Activated CD4-positive, alpha-beta memory T cell treated with anti-CD3 and anti-CD28 coated beads, Interleukin-2, amount 10 ng/mL, durations not matched to agents 7 days and 5 days (primary cell): ENCODE measurements at regions not wholly inside any gene's neighbourhood (a gene's known extent, or its start where the extent isn't known, plus 50 kb on each side); places are given as distances from the start of the nearest gene placed in this dataset.

Experiments used
- CTCF ChIA-PET: fragments of 350-600 bp; sonication (Branson Sonifier 250); formaldehyde crosslinking; loops from one replicate; lab custom pipeline; 2021; ENCODE audit warnings: antibody characterized with exemption, inconsistent platforms; lab: Charles Lee
- POLR2A ChIA-PET: fragments of 350-600 bp; sonication (Branson Sonifier 250); formaldehyde crosslinking; loops from one replicate; lab custom pipeline; 2021; ENCODE audit warnings: antibody characterized with exemption; lab: Charles Lee
- DNase-seq: peaks from one replicate; pipeline ENCODE4 v3.0.0-alpha.2; 2020
- H3K27ac Mint-ChIP-seq: one replicate; pipeline ENCODE4 v1.8.0; 2021; ENCODE audit warnings: mild to moderate bottlenecking, mixed read lengths
- H3K27me3 Mint-ChIP-seq: one replicate; pipeline ENCODE4 v1.8.0; 2021; ENCODE audit warnings: mixed read lengths
- H3K36me3 Mint-ChIP-seq: one replicate; pipeline ENCODE4 v1.8.0; 2021; ENCODE audit warnings: low read depth, mixed read lengths
- H3K4me1 Mint-ChIP-seq: one replicate; pipeline ENCODE4 v1.8.0; 2021; ENCODE audit warnings: mixed read lengths
- H3K4me3 Mint-ChIP-seq: one replicate; pipeline ENCODE4 v1.8.0; 2021; ENCODE audit warnings: mild to moderate bottlenecking, mixed read lengths
- H3K9me3 Mint-ChIP-seq: one replicate; pipeline ENCODE4 v1.8.0; 2021; ENCODE audit warnings: mixed read lengths

DNA sequence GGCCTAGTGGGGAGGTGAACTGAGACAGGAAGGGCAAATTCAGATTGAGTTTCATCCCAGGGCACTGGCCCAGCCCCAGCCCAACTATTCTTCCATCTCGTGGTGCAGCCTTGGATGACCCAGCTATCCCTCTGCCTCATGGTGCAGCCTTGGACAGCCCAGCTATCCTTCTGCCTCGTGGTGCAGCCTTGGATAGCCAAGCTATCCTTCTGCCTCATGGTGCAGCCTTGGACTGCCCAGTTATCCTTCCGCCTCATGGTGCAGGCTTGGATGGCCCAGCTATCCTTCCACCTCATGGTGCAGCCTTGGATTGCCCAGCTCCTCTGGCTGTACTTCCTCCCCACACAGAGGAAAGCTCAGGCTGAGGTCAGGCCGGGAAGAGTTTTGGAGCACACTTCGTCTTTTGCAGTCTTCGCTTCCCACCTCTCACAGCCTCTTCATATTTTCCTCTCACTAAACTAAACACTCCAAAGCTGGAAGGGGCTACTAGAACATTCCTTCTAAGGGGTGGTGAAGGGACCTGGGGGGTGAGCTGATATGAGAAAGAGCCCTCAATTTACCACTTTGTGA lies 69.8 kb upstream of the TTC34 start:
- DNase-seq, result no peak
- POLR2A ChIA-PET, result no interaction called here
- Mint-ChIP-seq H3K27me3 (no peaks in the 10 kb centered on the region), H3K27ac (no peak overlapping the region), H3K36me3 (no peaks in the 10 kb centered on the region), H3K9me3 (peaks cover 15% of the 10 kb centered on the region), H3K4me3 (no peak overlapping the region), H3K4me1 (no peaks in the 10 kb centered on the region)
- CTCF ChIA-PET, result no interaction called here

DNA sequence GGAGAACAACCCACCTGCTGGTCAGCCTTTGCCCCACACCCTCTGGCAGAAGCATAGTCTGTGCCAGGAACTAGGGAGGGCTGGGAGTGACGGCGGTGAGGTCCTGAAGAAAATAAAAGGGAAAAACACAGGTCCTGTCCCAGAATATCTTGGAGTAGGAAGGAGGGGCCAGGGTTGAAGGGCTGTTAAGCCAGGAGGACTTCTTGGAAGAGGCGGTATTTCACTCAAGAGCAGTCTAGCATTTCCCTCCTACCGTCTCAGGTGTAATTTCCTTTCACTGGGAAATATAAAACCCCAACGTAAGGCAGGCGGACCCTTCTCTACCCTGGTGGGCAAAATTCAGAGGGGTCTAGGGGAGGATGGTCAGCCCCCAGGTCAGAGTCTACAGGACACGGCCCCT lies 72.7 kb upstream of the TTC34 start:
- CTCF ChIA-PET, result no interaction called here
- Mint-ChIP-seq H3K36me3 (no peaks in the 10 kb centered on the region), H3K27ac (no peak overlapping the region), H3K27me3 (no peaks in the 10 kb centered on the region), H3K9me3 (peaks cover 15% of the 10 kb centered on the region), H3K4me3 (no peak overlapping the region), H3K4me1 (no peaks in the 10 kb centered on the region)
- POLR2A ChIA-PET, result no interaction called here
- DNase-seq, result no peak

GRCh38 chr1:2874607-2875480 lies 73.4 kb upstream of the TTC34 start:
- DNase-seq, result no peak
- ChIA-PET POLR2A (no interaction called here), CTCF (no interaction called here)
- peaks cover 15% of the 10 kb centered on the region for H3K9me3 Mint-ChIP-seq
- no peaks in the 10 kb centered on the region for H3K27me3 Mint-ChIP-seq
- no peaks in the 10 kb centered on the region for H3K36me3 Mint-ChIP-seq
- no peak overlapping the region for H3K27ac Mint-ChIP-seq
- H3K4me3 Mint-ChIP-seq, result no peak overlapping the region
- no peaks in the 10 kb centered on the region for H3K4me1 Mint-ChIP-seq

- Mint-ChIP-seq H3K27me3 (no peaks in the 10 kb centered on the region), H3K9me3 (peaks cover 11% of the 10 kb centered on the region), H3K4me1 (no peaks in the 10 kb centered on the region), H3K4me3 (no peak overlapping the region), H3K27ac (no peak overlapping the region), H3K36me3 (no peaks in the 10 kb centered on the region)
- CTCF ChIA-PET, result no interaction called here
- POLR2A ChIA-PET, result no interaction called here
- no peak for DNase-seq
These were observed 74.4 kb upstream of the TTC34 start for GRCh38 chr1:2875707-2876561.

DNA sequence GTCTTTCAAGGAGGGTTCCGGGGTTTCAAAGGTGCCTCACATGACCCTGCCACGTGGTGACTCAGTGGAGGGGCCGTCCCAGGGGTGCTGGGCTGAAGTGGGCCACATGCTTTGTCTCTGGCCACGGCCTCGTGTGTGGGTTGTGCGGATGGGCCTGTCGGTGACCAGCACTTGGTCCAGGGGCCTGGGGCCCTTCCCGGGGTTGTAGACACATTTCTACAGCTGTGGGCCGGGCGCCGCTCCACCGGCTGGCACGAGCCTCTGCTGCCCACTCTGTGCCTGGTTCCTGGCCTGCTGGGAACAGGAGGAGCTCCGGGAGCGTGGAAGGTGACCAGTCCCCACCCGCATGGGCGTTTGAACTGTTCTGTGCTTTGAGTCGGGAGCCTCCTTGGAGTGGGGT lies 75.4 kb upstream of the TTC34 start:
- no peaks in the 10 kb centered on the region for H3K27me3 Mint-ChIP-seq
- no peak overlapping the region for H3K4me3 Mint-ChIP-seq
- DNase-seq, result no peak
- ChIA-PET POLR2A (no interaction called here), CTCF (no interaction called here)
- no peak overlapping the region for H3K27ac Mint-ChIP-seq
- peaks cover 4% of the 10 kb centered on the region for H3K9me3 Mint-ChIP-seq
- no peaks in the 10 kb centered on the region for H3K36me3 Mint-ChIP-seq
- H3K4me1 Mint-ChIP-seq, result no peaks in the 10 kb centered on the region

- H3K4me3 Mint-ChIP-seq, result no peak overlapping the region
- ChIA-PET CTCF (no interaction called here), POLR2A (no interaction called here)
- peaks cover under 1% of the 10 kb centered on the region for H3K9me3 Mint-ChIP-seq
- H3K27ac Mint-ChIP-seq, result no peak overlapping the region
- no peaks in the 10 kb centered on the region for H3K4me1 Mint-ChIP-seq
- no peaks in the 10 kb centered on the region for H3K36me3 Mint-ChIP-seq
- DNase-seq, result no peak
- no peaks in the 10 kb centered on the region for H3K27me3 Mint-ChIP-seq
These were observed 75.9 kb upstream of the TTC34 start for GRCh38 chr1:2877391-2877790.

DNA sequence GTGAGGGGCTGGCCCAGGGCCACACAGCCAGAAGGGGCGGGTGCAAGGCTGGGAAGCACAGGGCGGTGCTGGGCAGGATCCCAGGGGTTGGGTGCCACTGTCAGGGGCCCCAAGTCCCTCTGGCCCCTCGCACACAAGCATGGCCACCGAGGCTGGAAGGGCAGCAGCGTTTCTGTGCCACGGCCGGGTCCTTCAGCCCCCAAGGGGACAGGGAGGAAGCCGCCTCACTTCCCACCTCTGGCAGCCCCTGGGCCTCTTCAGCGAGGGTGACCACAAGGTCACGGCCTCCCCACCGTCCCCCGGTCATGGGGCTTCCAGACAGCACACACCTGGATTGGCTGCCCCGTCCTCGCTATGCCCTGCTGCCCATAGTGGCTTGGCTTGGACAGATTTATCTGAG lies 77.1 kb upstream of the TTC34 start:
- CTCF ChIA-PET, result no interaction called here
- H3K36me3 Mint-ChIP-seq, result no peaks in the 10 kb centered on the region
- no peak overlapping the region for H3K27ac Mint-ChIP-seq
- no peaks in the 10 kb centered on the region for H3K9me3 Mint-ChIP-seq
- H3K27me3 Mint-ChIP-seq, result no peaks in the 10 kb centered on the region
- H3K4me3 Mint-ChIP-seq, result no peak overlapping the region
- DNase-seq, result no peak
- POLR2A ChIA-PET, result no interaction called here
- H3K4me1 Mint-ChIP-seq, result no peaks in the 10 kb centered on the region

- Mint-ChIP-seq H3K36me3 (no peaks in the 10 kb centered on the region), H3K27ac (no peak overlapping the region)
These were observed 77.5 kb upstream of the TTC34 start for GRCh38 chr1:2879026-2879425.

GRCh38 chr1:2879591-2879990 lies 78.1 kb upstream of the TTC34 start:
- Mint-ChIP-seq H3K9me3 (no peaks in the 10 kb centered on the region), H3K4me3 (no peak overlapping the region), H3K36me3 (no peaks in the 10 kb centered on the region), H3K27me3 (no peaks in the 10 kb centered on the region), H3K4me1 (no peaks in the 10 kb centered on the region), H3K27ac (no peak overlapping the region)
- DNase-seq, result no peak
- ChIA-PET POLR2A (no interaction called here), CTCF (no interaction called here)

More at GRCh38 chr1:2879026-2879425, 77.5 kb upstream of the TTC34 start:
- Mint-ChIP-seq H3K4me1 (no peaks in the 10 kb centered on the region), H3K9me3 (no peaks in the 10 kb centered on the region), H3K27me3 (no peaks in the 10 kb centered on the region), H3K4me3 (no peak overlapping the region)
- ChIA-PET CTCF (no interaction called here), POLR2A (no interaction called here)
- no peak for DNase-seq

DNA sequence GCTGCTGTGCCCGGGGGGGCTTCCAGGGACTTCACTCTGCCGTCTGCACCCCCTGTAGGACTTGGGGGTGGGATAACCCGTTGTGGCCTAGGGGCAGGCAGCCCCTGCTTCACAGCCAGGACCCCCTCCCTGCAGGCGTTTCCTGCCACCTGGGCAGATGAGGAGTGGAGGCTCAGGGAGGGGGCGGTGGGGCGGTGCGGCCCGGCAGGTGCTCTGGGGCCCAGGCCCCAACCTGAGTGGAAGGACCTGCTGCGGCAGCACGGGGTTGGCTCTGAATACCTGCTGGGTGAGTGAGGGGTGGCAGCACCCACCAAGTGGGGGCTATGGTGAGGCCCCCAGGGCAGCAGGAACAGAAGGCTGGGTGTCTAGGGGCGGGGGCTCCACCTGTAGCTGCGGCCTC lies 78.6 kb upstream of the TTC34 start:
- H3K27me3 Mint-ChIP-seq, result no peaks in the 10 kb centered on the region
- no peak overlapping the region for H3K27ac Mint-ChIP-seq
- H3K9me3 Mint-ChIP-seq, result no peaks in the 10 kb centered on the region
- POLR2A ChIA-PET, result no interaction called here
- no peak for DNase-seq
- no peak overlapping the region for H3K4me3 Mint-ChIP-seq
- no peaks in the 10 kb centered on the region for H3K36me3 Mint-ChIP-seq
- CTCF ChIA-PET, result no interaction called here
- H3K4me1 Mint-ChIP-seq, result no peaks in the 10 kb centered on the region

DNA sequence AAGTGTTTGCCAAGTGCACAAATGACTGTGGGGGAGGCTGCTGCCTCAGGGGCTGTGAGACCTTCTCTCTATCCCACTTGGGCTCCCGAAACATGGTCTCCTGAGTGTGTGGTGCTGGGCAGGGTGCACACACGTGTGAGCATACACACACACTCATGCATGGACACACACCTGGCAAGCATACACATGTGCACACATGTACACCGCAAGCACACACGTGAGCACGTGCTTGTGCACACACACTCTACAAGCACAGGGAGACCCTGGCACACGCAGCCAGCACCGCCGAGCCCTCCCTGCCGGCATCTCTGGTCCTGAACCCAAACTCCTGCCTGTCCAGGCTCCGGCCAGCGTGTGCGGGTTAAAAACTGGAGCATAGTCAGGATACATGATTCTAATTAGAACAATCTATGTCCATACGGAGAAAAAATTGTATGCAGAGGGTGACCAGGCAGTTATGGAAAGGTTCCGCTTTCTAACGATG lies 79.4 kb upstream of the TTC34 start:
- ChIA-PET POLR2A (no interaction called here), CTCF (no interaction called here)
- no peaks in the 10 kb centered on the region for H3K4me1 Mint-ChIP-seq
- DNase-seq, result no peak
- no peaks in the 10 kb centered on the region for H3K9me3 Mint-ChIP-seq
- H3K4me3 Mint-ChIP-seq, result no peak overlapping the region
- no peaks in the 10 kb centered on the region for H3K36me3 Mint-ChIP-seq
- H3K27ac Mint-ChIP-seq, result no peak overlapping the region
- no peaks in the 10 kb centered on the region for H3K27me3 Mint-ChIP-seq

GRCh38 chr1:2881556-2881955 lies 80.1 kb upstream of the TTC34 start:
- no peaks in the 10 kb centered on the region for H3K4me1 Mint-ChIP-seq
- no peaks in the 10 kb centered on the region for H3K36me3 Mint-ChIP-seq
- POLR2A ChIA-PET, result no interaction called here
- H3K9me3 Mint-ChIP-seq, result no peaks in the 10 kb centered on the region
- H3K27ac Mint-ChIP-seq, result no peak overlapping the region
- CTCF ChIA-PET, result no interaction called here
- no peaks in the 10 kb centered on the region for H3K27me3 Mint-ChIP-seq
- DNase-seq, result no peak
- no peak overlapping the region for H3K4me3 Mint-ChIP-seq

GRCh38 chr1:2882966-2883696 lies 81.6 kb upstream of the TTC34 start:
- POLR2A ChIA-PET, result no interaction called here
- Mint-ChIP-seq H3K4me3 (no peak overlapping the region), H3K27me3 (no peaks in the 10 kb centered on the region), H3K4me1 (no peaks in the 10 kb centered on the region), H3K36me3 (no peaks in the 10 kb centered on the region), H3K9me3 (no peaks in the 10 kb centered on the region), H3K27ac (no peak overlapping the region)
- CTCF ChIA-PET, result no interaction called here
- DNase-seq, result no peak
